Activated naive CD8-positive, alpha-beta T cell treated with anti-CD3 and anti-CD28 coated beads, Interleukin-2, amount 10 ng/mL, durations not matched to agents 7 days and 5 days (primary cell): ENCODE measurements at regions not wholly inside any gene's neighbourhood (a gene's known extent, or its start where the extent isn't known, plus 50 kb on each side); places are given as distances from the start of the nearest gene placed in this dataset.
"Not testable (repeated sequence)": the region's sequence is repeated elsewhere in the genome, so short reads cannot be mapped to it uniquely, and the experiment has no call there.

Experiments used
- ATAC-seq: fragments of 150-1000 bp; cut with Tn5 transposase; one replicate; pipeline ENCODE4 v1.10.0; 2021; ENCODE audit warnings: low read depth, moderate library complexity
- POLR2A ChIA-PET: fragments of 350-600 bp; sonication (Branson Sonifier 250); formaldehyde crosslinking; loops from one replicate; lab custom pipeline; 2021; ENCODE audit warnings: antibody characterized with exemption; lab: Charles Lee
- DNase-seq: peaks from one replicate; pipeline ENCODE4 v3.0.0; 2021
- H3K27ac Mint-ChIP-seq: one replicate; pipeline ENCODE4 v1.8.0; 2022; ENCODE audit warnings: mild to moderate bottlenecking, mixed read lengths
- H3K27me3 Mint-ChIP-seq: one replicate; pipeline ENCODE4 v1.8.0; 2022; ENCODE audit warnings: mild to moderate bottlenecking, moderate library complexity, mixed read lengths
- H3K36me3 Mint-ChIP-seq: one replicate; pipeline ENCODE4 v1.8.0; 2021; ENCODE audit warnings: mild to moderate bottlenecking, mixed read lengths
- H3K4me1 Mint-ChIP-seq: one replicate; pipeline ENCODE4 v1.8.0; 2021; ENCODE audit warnings: mixed read lengths
- H3K4me3 Mint-ChIP-seq: one replicate; pipeline ENCODE4 v1.8.0; 2022; ENCODE audit warnings: mild to moderate bottlenecking, moderate library complexity, mixed read lengths
- H3K9me3 Mint-ChIP-seq: one replicate; pipeline ENCODE4 v1.8.0; 2021; ENCODE audit warnings: mixed read lengths

GRCh38 chr9:18274693-18275092 is 199.3 kb upstream of the ADAMTSL1 start:
- no peak overlapping the region for H3K27ac Mint-ChIP-seq
- H3K27me3 Mint-ChIP-seq = no peaks in the 10 kb centered on the region
- ATAC-seq = no peak
- no peak overlapping the region for H3K4me3 Mint-ChIP-seq
- DNase-seq = no peak
- H3K36me3 Mint-ChIP-seq = no peaks in the 10 kb centered on the region
- no peaks in the 10 kb centered on the region for H3K4me1 Mint-ChIP-seq
- POLR2A ChIA-PET = no interaction called here
- peaks cover 14% of the 10 kb centered on the region for H3K9me3 Mint-ChIP-seq

GRCh38 chr9:18275313-18275990 is 198.5 kb upstream of the ADAMTSL1 start:
- H3K4me1 Mint-ChIP-seq = no peaks in the 10 kb centered on the region
- no peak for DNase-seq
- H3K27ac Mint-ChIP-seq = no peak overlapping the region
- peaks cover 14% of the 10 kb centered on the region for H3K9me3 Mint-ChIP-seq
- ATAC-seq = no peak
- POLR2A ChIA-PET = no interaction called here
- H3K36me3 Mint-ChIP-seq = no peaks in the 10 kb centered on the region
- H3K27me3 Mint-ChIP-seq = no peaks in the 10 kb centered on the region
- H3K4me3 Mint-ChIP-seq = no peak overlapping the region

DNA sequence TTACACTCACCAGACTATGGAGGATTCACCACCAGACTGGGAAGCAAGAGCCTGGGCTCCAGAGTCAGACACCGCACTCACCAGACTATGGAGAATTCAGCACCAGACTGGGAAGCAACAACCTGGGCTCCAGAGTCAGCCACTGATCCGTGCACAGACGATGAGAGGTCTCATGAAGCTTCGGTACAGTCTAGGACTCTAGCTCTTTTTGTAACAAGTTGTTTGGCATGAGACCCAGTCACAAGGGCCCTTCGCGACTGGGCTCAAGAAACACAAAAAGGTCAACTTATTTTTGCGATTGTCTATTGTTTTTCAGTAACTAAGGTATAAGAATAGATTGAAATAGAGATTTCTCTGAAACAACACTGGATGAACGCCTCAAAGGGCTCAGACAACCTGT is 192.7 kb upstream of the ADAMTSL1 start:
- Mint-ChIP-seq H3K4me1 (no peaks in the 10 kb centered on the region), H3K27me3 (no peaks in the 10 kb centered on the region), H3K36me3 (no peaks in the 10 kb centered on the region), H3K9me3 (peaks cover 3% of the 10 kb centered on the region), H3K4me3 (no peak overlapping the region), H3K27ac (no peak overlapping the region)
- ATAC-seq (no peak), DNase-seq (no peak)
- POLR2A ChIA-PET = no interaction called here

- Mint-ChIP-seq H3K4me1 (no peaks in the 10 kb centered on the region), H3K27me3 (no peaks in the 10 kb centered on the region), H3K36me3 (no peaks in the 10 kb centered on the region), H3K27ac (no peak overlapping the region), H3K9me3 (no peaks in the 10 kb centered on the region), H3K4me3 (no peak overlapping the region)
- POLR2A ChIA-PET = no interaction called here
- DNase-seq (no peak), ATAC-seq (no peak)
Observed at GRCh38 chr9:18294229-18294628, 179.7 kb upstream of the ADAMTSL1 start.

DNA sequence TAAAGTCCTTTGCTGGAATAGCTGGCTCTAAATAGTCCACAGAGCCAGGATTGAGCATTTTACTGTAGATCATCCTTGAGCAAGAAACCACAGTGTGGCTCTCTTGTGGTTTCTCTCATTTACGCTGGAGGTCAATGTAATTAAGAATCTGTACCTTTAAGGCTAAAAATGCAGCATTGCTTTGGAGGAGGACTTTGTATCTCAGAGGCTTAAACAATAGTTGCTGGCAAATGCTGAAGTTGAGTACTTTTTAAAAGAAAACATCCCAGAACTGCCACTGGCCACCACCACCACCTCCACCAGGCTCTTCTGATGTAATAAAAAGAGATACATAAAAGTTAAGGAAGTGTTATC is 177.3 kb upstream of the ADAMTSL1 start:
- H3K9me3 Mint-ChIP-seq = no peaks in the 10 kb centered on the region
- ATAC-seq = no peak

DNA sequence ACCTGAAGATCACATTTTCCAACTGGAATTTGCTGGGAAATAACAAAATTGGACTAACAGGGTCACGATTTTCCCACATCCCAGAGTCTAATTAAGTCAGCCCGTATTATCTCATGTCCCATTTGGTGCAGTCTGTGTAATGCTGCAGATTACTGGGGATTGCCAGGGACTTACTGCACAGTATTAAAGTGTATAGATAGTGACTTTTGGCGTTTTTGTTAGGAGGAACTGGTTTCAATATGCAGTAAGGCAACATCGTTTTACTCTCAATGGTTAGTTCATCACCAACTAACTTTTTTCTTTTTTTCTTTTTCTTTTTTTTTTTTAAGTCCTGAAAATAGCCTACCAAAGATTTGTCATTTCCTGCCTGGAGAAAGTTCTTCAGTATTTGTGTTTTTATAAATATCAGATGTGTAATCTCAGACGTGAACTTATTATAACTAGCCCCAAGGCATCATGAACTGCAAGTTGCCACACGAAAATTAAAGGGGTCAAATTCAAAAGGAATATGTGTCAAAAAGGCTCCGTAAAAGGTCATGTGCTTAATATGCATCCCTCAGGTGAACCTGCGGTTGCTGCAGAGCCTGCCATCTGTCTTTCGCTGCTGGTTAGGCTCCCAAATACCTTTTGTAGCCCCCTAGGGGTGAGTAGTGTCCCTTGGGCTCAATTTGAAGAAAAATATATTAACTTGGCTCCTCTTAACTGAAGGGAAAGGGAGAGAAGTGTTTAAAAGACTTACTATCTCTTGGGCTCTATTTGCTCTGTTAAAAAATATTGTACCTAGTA is 176.7 kb upstream of the ADAMTSL1 start:
- no peaks in the 10 kb centered on the region for H3K4me1 Mint-ChIP-seq
- no peak overlapping the region for H3K4me3 Mint-ChIP-seq
- no peaks in the 10 kb centered on the region for H3K36me3 Mint-ChIP-seq
- no peaks in the 10 kb centered on the region for H3K27me3 Mint-ChIP-seq
- H3K9me3 Mint-ChIP-seq = no peaks in the 10 kb centered on the region
- no peak overlapping the region for H3K27ac Mint-ChIP-seq
- DNase-seq (no peak), ATAC-seq (no peak)
- POLR2A ChIA-PET = no interaction called here

More for the DNA sequence above, 177.3 kb upstream of the ADAMTSL1 start:
- Mint-ChIP-seq H3K4me3 (no peak overlapping the region), H3K27ac (no peak overlapping the region), H3K4me1 (no peaks in the 10 kb centered on the region), H3K27me3 (no peaks in the 10 kb centered on the region), H3K36me3 (no peaks in the 10 kb centered on the region)
- POLR2A ChIA-PET = no interaction called here
- DNase-seq = no peak

- no peak for ATAC-seq
- POLR2A ChIA-PET = no interaction called here
- Mint-ChIP-seq H3K27ac (no peak overlapping the region), H3K4me3 (no peak overlapping the region), H3K36me3 (no peaks in the 10 kb centered on the region), H3K4me1 (no peaks in the 10 kb centered on the region), H3K9me3 (no peaks in the 10 kb centered on the region), H3K27me3 (no peaks in the 10 kb centered on the region)
- DNase-seq = no peak
Observed at GRCh38 chr9:18299449-18299848, 174.5 kb upstream of the ADAMTSL1 start.

- H3K4me3 Mint-ChIP-seq, DNase-seq, H3K9me3 Mint-ChIP-seq, H3K27me3 Mint-ChIP-seq, H3K4me1 Mint-ChIP-seq, POLR2A ChIA-PET, H3K36me3 Mint-ChIP-seq, H3K27ac Mint-ChIP-seq, ATAC-seq: not testable (repeated sequence)
Observed at GRCh38 chr9:18305167-18305806, 168.7 kb upstream of the ADAMTSL1 start.

- Mint-ChIP-seq H3K4me3 (no peak overlapping the region), H3K36me3 (no peaks in the 10 kb centered on the region), H3K27ac (no peak overlapping the region), H3K27me3 (no peaks in the 10 kb centered on the region), H3K9me3 (peaks cover 4% of the 10 kb centered on the region), H3K4me1 (no peaks in the 10 kb centered on the region)
- POLR2A ChIA-PET = no interaction called here
- no peak for DNase-seq
- no peak for ATAC-seq
Observed at GRCh38 chr9:18314316-18314715, 159.6 kb upstream of the ADAMTSL1 start.

DNA sequence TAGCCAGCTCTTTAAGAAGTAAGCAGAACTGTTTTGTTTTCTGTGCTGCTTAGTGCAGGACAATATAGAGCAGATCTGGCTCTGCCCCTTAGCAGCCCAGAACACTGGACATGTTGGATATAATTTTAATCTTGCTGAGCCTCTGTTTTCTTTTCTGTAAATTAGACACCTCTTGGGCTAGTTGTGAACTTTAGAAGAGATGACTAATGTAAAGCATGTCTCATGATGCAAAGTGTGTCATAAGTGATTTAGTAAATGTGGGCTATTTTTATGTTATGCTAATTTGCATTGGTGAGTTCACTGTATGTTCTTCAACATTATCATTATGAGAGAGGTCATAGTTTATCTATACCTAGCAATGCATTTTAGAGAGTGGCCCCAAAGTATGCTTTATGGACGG is 156.1 kb upstream of the ADAMTSL1 start:
- no peak for ATAC-seq
- Mint-ChIP-seq H3K27me3 (no peaks in the 10 kb centered on the region), H3K36me3 (no peaks in the 10 kb centered on the region), H3K27ac (no peak overlapping the region), H3K9me3 (peaks cover 4% of the 10 kb centered on the region), H3K4me1 (no peaks in the 10 kb centered on the region), H3K4me3 (no peak overlapping the region)
- POLR2A ChIA-PET = no interaction called here
- no peak for DNase-seq

DNA sequence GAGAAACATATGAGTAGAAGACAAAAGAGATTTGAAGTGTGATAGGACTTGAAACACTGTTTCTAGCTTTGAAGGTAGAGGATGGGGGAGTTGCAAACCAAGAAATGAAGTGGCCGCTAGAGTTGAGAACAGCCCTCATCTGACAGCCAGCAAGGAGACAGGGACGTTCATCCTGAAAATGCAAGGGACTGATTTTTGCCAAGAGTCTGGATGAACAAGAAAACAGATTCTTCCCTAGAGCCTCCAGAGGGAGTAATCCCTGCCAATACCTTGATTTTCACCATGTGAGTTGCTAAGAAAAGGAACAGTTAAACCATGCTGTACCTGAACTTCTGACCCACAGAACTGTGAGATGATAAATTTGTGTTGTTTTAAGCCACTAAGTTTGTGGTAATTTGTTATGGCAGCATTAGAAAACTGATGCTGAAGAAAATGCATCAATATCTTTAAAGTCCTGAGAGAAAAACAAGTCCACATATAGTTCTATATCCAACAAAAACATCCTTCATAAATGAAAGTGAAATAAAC is 154.0 kb upstream of the ADAMTSL1 start:
- no peak for DNase-seq
- Mint-ChIP-seq H3K4me3 (no peak overlapping the region), H3K9me3 (peaks cover 2% of the 10 kb centered on the region), H3K27ac (no peak overlapping the region), H3K36me3 (no peaks in the 10 kb centered on the region), H3K27me3 (no peaks in the 10 kb centered on the region), H3K4me1 (no peaks in the 10 kb centered on the region)
- POLR2A ChIA-PET = no interaction called here
- no peak for ATAC-seq

DNA sequence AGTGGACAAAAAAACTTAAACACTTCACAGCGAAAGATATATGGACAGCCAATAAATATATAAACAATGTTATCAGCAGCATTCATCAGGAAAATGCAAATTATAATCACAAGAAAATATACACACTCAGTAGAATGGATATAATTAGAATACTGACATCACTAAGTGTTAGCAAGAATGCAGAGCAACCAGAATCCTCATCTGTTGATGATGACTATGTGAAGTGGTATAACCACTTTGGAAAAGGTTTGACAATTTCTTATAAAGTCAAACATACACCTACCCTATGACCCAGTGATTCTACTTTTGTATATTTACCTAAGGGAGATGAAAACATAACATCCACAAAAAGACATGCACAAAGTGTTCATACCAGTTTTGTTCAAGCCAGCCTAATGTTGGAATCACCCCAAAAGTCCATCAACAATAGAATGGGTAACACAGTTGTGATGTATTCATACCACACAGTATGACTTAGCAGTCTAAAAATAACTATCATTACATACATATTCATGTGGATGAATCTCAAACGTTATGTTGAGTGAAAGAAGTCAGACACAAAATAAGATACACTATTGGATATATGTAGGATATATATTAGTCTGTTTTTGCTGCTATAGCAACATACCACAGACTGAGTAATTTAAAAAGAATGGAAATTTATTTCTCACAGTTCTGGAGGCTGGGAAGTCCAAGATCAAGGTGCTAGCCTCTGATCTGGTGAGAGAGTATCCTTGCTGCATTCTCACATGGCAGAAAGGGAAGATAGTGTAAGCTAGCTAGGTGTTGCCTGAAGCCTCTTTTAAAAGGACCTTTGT is 148.8 kb upstream of the ADAMTSL1 start:
- H3K9me3 Mint-ChIP-seq = no peaks in the 10 kb centered on the region
- no peak overlapping the region for H3K4me3 Mint-ChIP-seq
- no peaks in the 10 kb centered on the region for H3K27me3 Mint-ChIP-seq
- no peak for ATAC-seq
- H3K4me1 Mint-ChIP-seq = no peaks in the 10 kb centered on the region
- H3K27ac Mint-ChIP-seq = no peak overlapping the region
- POLR2A ChIA-PET = no interaction called here
- no peaks in the 10 kb centered on the region for H3K36me3 Mint-ChIP-seq
- DNase-seq = no peak

GRCh38 chr9:18325746-18326011 is 148.3 kb upstream of the ADAMTSL1 start:
- ATAC-seq, DNase-seq, H3K36me3 Mint-ChIP-seq, POLR2A ChIA-PET, H3K4me3 Mint-ChIP-seq, H3K9me3 Mint-ChIP-seq, H3K27me3 Mint-ChIP-seq, H3K4me1 Mint-ChIP-seq, H3K27ac Mint-ChIP-seq: not testable (repeated sequence)
